ENCODE measurements at regions not wholly inside any gene's neighbourhood (a gene's known extent, or its start where the extent isn't known, plus 50 kb on each side); places are given as distances from the start of the nearest gene placed in this dataset.
A peak's percentile ranks its signal among the peaks of the same experiment; 100 is the strongest.

GRCh38 chr4:181265370-181265769, 977.8 kb upstream of the TENM3 start:
- Histone ChIP-seq H3K4me3 (no peak overlapping the region), H3K4me1 (no peaks in the 10 kb centered on the region), H3K27ac (no peak overlapping the region), H3K36me3 (no peaks in the 10 kb centered on the region), H3K27me3 (no peaks in the 10 kb centered on the region), H3K9me3 (no peaks in the 10 kb centered on the region)
- ATAC-seq (no peak), DNase-seq (no peak)
- intact Hi-C loops (cut with DNase I): no loop called here
- TF ChIP-seq CTCF (IDR thresholded peaks at IDR 0.05): no peak

GRCh38 chr4:181271116-181271640, 972.0 kb upstream of the TENM3 start:
- H3K4me1 ChIP-seq: no peaks in the 10 kb centered on the region
- no peak for TF ChIP-seq CTCF (IDR thresholded peaks at IDR 0.05)
- H3K27me3 ChIP-seq: no peaks in the 10 kb centered on the region
- H3K4me3 ChIP-seq: no peak overlapping the region
- no peak overlapping the region for H3K27ac ChIP-seq
- H3K9me3 ChIP-seq: peaks cover 0 to 3% of the 10 kb centered on the region in 2 donors
- H3K36me3 ChIP-seq: no peaks in the 10 kb centered on the region
- intact Hi-C loops (cut with DNase I): no loop called here
- no peak for ATAC-seq
- no peak for DNase-seq

GRCh38 chr4:181272422-181272821, 970.8 kb upstream of the TENM3 start:
- no peak for TF ChIP-seq CTCF (IDR thresholded peaks at IDR 0.05)
- Histone ChIP-seq H3K4me3 (no peak overlapping the region), H3K36me3 (no peaks in the 10 kb centered on the region), H3K27me3 (no peaks in the 10 kb centered on the region), H3K4me1 (no peaks in the 10 kb centered on the region), H3K9me3 (peaks cover 0 to 5% of the 10 kb centered on the region in 2 donors), H3K27ac (no peak overlapping the region)
- DNase-seq (no peak), ATAC-seq (no peak)
- intact Hi-C loops (cut with DNase I): no loop called here

GRCh38 chr4:181278941-181279340, 964.3 kb upstream of the TENM3 start:
- peaks cover 0 to 8% of the 10 kb centered on the region in 2 donors for H3K9me3 ChIP-seq
- no peaks in the 10 kb centered on the region for H3K4me1 ChIP-seq
- DNase-seq (no peak), ATAC-seq (no peak)
- H3K36me3 ChIP-seq: no peaks in the 10 kb centered on the region
- H3K27ac ChIP-seq: no peak overlapping the region
- H3K27me3 ChIP-seq: no peaks in the 10 kb centered on the region
- TF ChIP-seq CTCF (IDR thresholded peaks at IDR 0.05): no peak
- intact Hi-C loops (cut with DNase I): no loop called here
- H3K4me3 ChIP-seq: no peak overlapping the region

- Histone ChIP-seq H3K27me3 (no peaks in the 10 kb centered on the region), H3K27ac (no peak overlapping the region), H3K36me3 (no peaks in the 10 kb centered on the region), H3K4me1 (no peaks in the 10 kb centered on the region), H3K4me3 (no peak overlapping the region), H3K9me3 (peaks cover 0 to 3% of the 10 kb centered on the region in 2 donors)
- TF ChIP-seq CTCF (IDR thresholded peaks at IDR 0.05): no peak
- DNase-seq: peak in 1 of 4 donors; percentile 28
- intact Hi-C loops (cut with DNase I): no loop called here
- ATAC-seq: no peak
Observed at GRCh38 chr4:181281451-181281850, 961.8 kb upstream of the TENM3 start.
